ENCODE measurements at regions not wholly inside any gene's neighbourhood (a gene's known extent, or its start where the extent isn't known, plus 50 kb on each side); places are given as distances from the start of the nearest gene placed in this dataset.

DNA sequence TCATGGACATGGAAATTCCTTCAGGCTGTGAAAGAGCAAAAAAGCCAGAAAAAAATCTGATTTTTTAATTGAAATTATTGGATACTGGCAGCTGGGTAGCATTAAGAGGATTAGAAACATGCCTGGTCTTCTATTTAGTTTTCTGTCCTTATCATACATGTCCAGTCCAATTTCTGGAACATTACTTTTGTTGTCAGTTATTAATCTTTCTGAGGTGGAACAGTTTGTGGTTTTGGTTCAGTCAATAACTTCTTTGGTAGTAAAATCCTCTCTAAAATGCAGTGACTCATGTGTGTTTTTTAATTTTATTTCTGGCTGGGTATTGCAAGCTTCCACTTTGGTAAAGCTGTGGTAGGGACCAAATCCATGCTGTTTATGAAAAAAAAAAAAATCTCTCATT, 687.0 kb upstream of the ADGRL2 start:
- Histone ChIP-seq H3K56ac (replicated peaks; ENCODE audit: insufficient read length, low read depth, low read length) (no peak overlapping the region), H2BK120ac (replicated peaks; ENCODE audit: low read depth, low read length) (peak overlapping the region; percentile 33), H2AK5ac (ENCODE audit: low read depth, low read length) (no peak overlapping the region), H2AFZ (ENCODE audit: low read length) (no peak overlapping the region), H3K4me1 (replicated peaks in 1 of 4; ENCODE audit: control insufficient read depth in 3 of 4, insufficient read depth in 4 of 4, low read length in 3 of 4) (peaks cover 0 to 6% (median 0%) of the 10 kb centered on the region in 4 experiments; a peak in 2 of 7 replicates), H3K27ac (ENCODE audit: low read depth, low read length) (no peak overlapping the region), H2BK12ac (ENCODE audit: low read depth, low read length) (no peak overlapping the region), H3K4me2 (ENCODE audit: insufficient read depth in 1 of 2, low read depth in 2 of 2, low read length in 2 of 2) (no peak overlapping the region), H4K8ac (ENCODE audit: extremely low read depth, insufficient read depth, low read length) (no peak overlapping the region), H4K20me1 (replicated peaks in 1 of 2; ENCODE audit: control insufficient read depth in 1 of 2, insufficient read depth in 2 of 2, low read length in 2 of 2) (no peaks in the 10 kb centered on the region), H3K9me3 (ENCODE audit: insufficient read depth in 2 of 2, low read depth in 1 of 2, low read length in 1 of 2) (0 out of 4 replicates have a peak, but pooled peaks cover 0 to 3% of the 10 kb centered on the region in 2 experiments), H4K91ac (replicated peaks; ENCODE audit: insufficient read length, low read length) (no peak overlapping the region), H3K36me3 (ENCODE audit: control insufficient read depth in 2 of 4, insufficient read depth in 4 of 4, low read length in 3 of 4) (no peaks in the 10 kb centered on the region), H3K23me2 (ENCODE audit: low read depth, low read length) (no peaks in the 10 kb centered on the region), H3K27me3 (replicated peaks in 1 of 4; ENCODE audit: control insufficient read depth in 3 of 4, extremely low read depth in 1 of 4, insufficient read depth in 3 of 4, low read length in 3 of 4) (no peaks in the 10 kb centered on the region), H2BK5ac (ENCODE audit: low read depth, low read length) (no peak overlapping the region), H2BK15ac (ENCODE audit: low read length) (no peak overlapping the region), H4K5ac (ENCODE audit: insufficient read length, low read depth, low read length) (peak overlapping the region; percentile 11), H3K4ac (replicated peaks; ENCODE audit: insufficient read length, low read depth, low read length) (no peak overlapping the region), H3K9ac (replicated peaks in 1 of 4; ENCODE audit: extremely low read depth in 1 of 4, low read depth in 3 of 4, low read length in 3 of 4) (no peak overlapping the region), H3K79me1 (ENCODE audit: low read depth, low read length) (no peaks in the 10 kb centered on the region), H3K23ac (ENCODE audit: insufficient read length) (no peak overlapping the region), H3K4me3 (ENCODE audit: extremely low read depth in 1 of 4, insufficient read depth in 2 of 4, low read depth in 3 of 4, low read length in 4 of 4) (no peak overlapping the region), H3K79me2 (ENCODE audit: control insufficient read depth in 1 of 2, insufficient read depth in 2 of 2, low read length in 2 of 2) (no peaks in the 10 kb centered on the region), H2BK20ac (ENCODE audit: low read length) (no peak overlapping the region), H3K18ac (ENCODE audit: extremely low read depth, low read length) (no peak overlapping the region), H3K14ac (ENCODE audit: insufficient read length) (no peak overlapping the region)
- FAIRE-seq (no peak), DNase-seq (ENCODE audit: low read depth in 1 of 2, low spot score in 2 of 2) (no peak)
- ChIA-PET POLR2A (ENCODE audit: partially characterized antibody) (no interaction called here), CTCF (ENCODE audit: partially characterized antibody) (interaction anchor here (1.3 kb wide), 1 partner anchor 179 kb away, joined by 4 read pairs; no protein-coding TSS in a partner anchor)
- TF ChIP-seq SIRT6 (IDR thresholded peaks at IDR 0.05; ENCODE audit: low read length): no peak
- TF ChIP-seq BRCA1 (IDR thresholded peaks at IDR 0.05; ENCODE audit: low read depth, low read length): no peak
- TF ChIP-seq PHF8 (conservative IDR thresholded peaks at IDR 0.05; ENCODE audit: low read depth, low read length): no peak
- no peak for TF ChIP-seq TAF1 (IDR thresholded peaks at IDR 0.05; ENCODE audit: low read depth, low read length)
- TF ChIP-seq TCF12 (IDR thresholded peaks at IDR 0.05; ENCODE audit: low read depth, low read length): no peak
- TF ChIP-seq TBP (IDR thresholded peaks at IDR 0.05; ENCODE audit: low read depth, low read length): no peak
- TF ChIP-seq EGR1 (IDR thresholded peaks at IDR 0.05; ENCODE audit: borderline replicate concordance, low read depth, low read length): no peak
- no peak for TF ChIP-seq NRF1 (IDR thresholded peaks at IDR 0.05; ENCODE audit: low read depth, low read length)
- TF ChIP-seq POLR2A (IDR thresholded peaks at IDR 0.05; ENCODE audit: control extremely low read depth in 1 of 2, low read depth in 2 of 2, low read length in 2 of 2): no peak
- no peak for TF ChIP-seq CBX8 (IDR thresholded peaks at IDR 0.05; ENCODE audit: borderline replicate concordance, low read depth, low read length)
- TF ChIP-seq, protein P1, sequence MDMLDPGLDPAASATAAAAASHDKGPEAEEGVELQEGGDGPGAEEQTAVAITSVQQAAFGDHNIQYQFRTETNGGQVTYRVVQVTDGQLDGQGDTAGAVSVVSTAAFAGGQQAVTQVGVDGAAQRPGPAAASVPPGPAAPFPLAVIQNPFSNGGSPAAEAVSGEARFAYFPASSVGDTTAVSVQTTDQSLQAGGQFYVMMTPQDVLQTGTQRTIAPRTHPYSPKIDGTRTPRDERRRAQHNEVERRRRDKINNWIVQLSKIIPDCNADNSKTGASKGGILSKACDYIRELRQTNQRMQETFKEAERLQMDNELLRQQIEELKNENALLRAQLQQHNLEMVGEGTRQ (IDR thresholded peaks at IDR 0.05; ENCODE audit: low read length): no peak
- TF ChIP-seq ZNF274 (IDR thresholded peaks at IDR 0.05; ENCODE audit: borderline replicate concordance, extremely low read depth, low read length): no peak
- no peak for TF ChIP-seq FOSL1 (IDR thresholded peaks at IDR 0.05; ENCODE audit: insufficient read depth, low read depth, low read length)
- TF ChIP-seq RAD21 (IDR thresholded peaks at IDR 0.05 in 1 of 2, conservative IDR thresholded peaks at IDR 0.05 in 1 of 2; ENCODE audit: low read depth in 2 of 2, low read length in 2 of 2): no peak
- no peak for TF ChIP-seq RBBP5 (IDR thresholded peaks at IDR 0.05; ENCODE audit: borderline replicate concordance, low read depth, low read length)

Data from H1 (cell line).